ENCODE measurements at regions not wholly inside any gene's neighbourhood (a gene's known extent, or its start where the extent isn't known, plus 50 kb on each side); places are given as distances from the start of the nearest gene placed in this dataset.

GRCh38 chr4:59956366-59956765 is 1243.8 kb upstream of the ADGRL3 start:
- no peaks in the 10 kb centered on the region for H3K4me1 Mint-ChIP-seq (ENCODE audit: unreplicated experiment)
- H3K27me3 Mint-ChIP-seq = no peaks in the 10 kb centered on the region
- no peak for DNase-seq (ENCODE audit: extremely low spot score, unreplicated experiment)
- no peak overlapping the region for H3K4me3 Mint-ChIP-seq
- TF ChIP-seq CTCF (conservative IDR thresholded peaks at IDR 0.05) = no peak
- no peak overlapping the region for H3K27ac Mint-ChIP-seq
- no peaks in the 10 kb centered on the region for H3K9me3 Mint-ChIP-seq
- no peaks in the 10 kb centered on the region for H3K36me3 Mint-ChIP-seq

DNA sequence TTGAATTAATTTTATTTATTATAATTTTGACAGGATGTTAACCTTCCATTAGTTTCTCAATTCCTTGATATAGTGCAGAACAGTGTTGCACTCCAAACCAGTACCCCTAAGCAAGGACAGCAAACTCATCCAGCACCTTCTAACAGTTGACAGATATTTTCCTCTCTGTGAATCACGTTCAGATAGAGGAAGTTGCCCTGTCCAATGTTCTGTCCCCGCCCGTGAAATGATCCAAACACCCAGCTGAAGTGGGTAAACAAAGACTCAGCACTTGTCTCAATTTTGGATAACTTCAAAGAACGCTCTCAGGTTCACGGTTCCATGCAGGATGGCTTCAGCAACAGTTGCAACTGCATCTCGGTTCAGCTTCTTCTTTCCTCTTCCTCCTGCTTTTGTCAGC is 1240.0 kb upstream of the ADGRL3 start:
- Mint-ChIP-seq H3K27ac (no peak overlapping the region), H3K27me3 (no peaks in the 10 kb centered on the region), H3K36me3 (no peaks in the 10 kb centered on the region), H3K4me3 (no peak overlapping the region), H3K9me3 (no peaks in the 10 kb centered on the region), H3K4me1 (ENCODE audit: unreplicated experiment) (no peaks in the 10 kb centered on the region)
- DNase-seq (ENCODE audit: extremely low spot score, unreplicated experiment) = no peak
- no peak for TF ChIP-seq CTCF (conservative IDR thresholded peaks at IDR 0.05)

- no peak overlapping the region for H3K4me3 Mint-ChIP-seq
- no peaks in the 10 kb centered on the region for H3K27me3 Mint-ChIP-seq
- no peak overlapping the region for H3K27ac Mint-ChIP-seq
- DNase-seq (ENCODE audit: extremely low spot score, unreplicated experiment) = no peak
- H3K36me3 Mint-ChIP-seq = no peaks in the 10 kb centered on the region
- no peak for TF ChIP-seq CTCF (conservative IDR thresholded peaks at IDR 0.05)
- no peaks in the 10 kb centered on the region for H3K9me3 Mint-ChIP-seq
- H3K4me1 Mint-ChIP-seq (ENCODE audit: unreplicated experiment) = no peaks in the 10 kb centered on the region
Measured at GRCh38 chr4:59966758-59967157, 1233.4 kb upstream of the ADGRL3 start.

- Mint-ChIP-seq H3K9me3 (no peaks in the 10 kb centered on the region), H3K36me3 (no peaks in the 10 kb centered on the region), H3K4me1 (ENCODE audit: unreplicated experiment) (no peaks in the 10 kb centered on the region), H3K4me3 (no peak overlapping the region), H3K27me3 (no peaks in the 10 kb centered on the region), H3K27ac (no peak overlapping the region)
- DNase-seq (ENCODE audit: extremely low spot score, unreplicated experiment) = no peak
- no peak for TF ChIP-seq CTCF (conservative IDR thresholded peaks at IDR 0.05)
Measured at GRCh38 chr4:59968796-59969195, 1231.3 kb upstream of the ADGRL3 start.

- Mint-ChIP-seq H3K4me1 (ENCODE audit: unreplicated experiment) (no peaks in the 10 kb centered on the region), H3K27me3 (no peaks in the 10 kb centered on the region), H3K27ac (no peak overlapping the region), H3K4me3 (no peak overlapping the region), H3K9me3 (no peaks in the 10 kb centered on the region), H3K36me3 (no peaks in the 10 kb centered on the region)
- DNase-seq (ENCODE audit: extremely low spot score, unreplicated experiment) = no peak
- TF ChIP-seq CTCF (conservative IDR thresholded peaks at IDR 0.05) = no peak
Measured at GRCh38 chr4:59969909-59970308, 1230.2 kb upstream of the ADGRL3 start.

DNA sequence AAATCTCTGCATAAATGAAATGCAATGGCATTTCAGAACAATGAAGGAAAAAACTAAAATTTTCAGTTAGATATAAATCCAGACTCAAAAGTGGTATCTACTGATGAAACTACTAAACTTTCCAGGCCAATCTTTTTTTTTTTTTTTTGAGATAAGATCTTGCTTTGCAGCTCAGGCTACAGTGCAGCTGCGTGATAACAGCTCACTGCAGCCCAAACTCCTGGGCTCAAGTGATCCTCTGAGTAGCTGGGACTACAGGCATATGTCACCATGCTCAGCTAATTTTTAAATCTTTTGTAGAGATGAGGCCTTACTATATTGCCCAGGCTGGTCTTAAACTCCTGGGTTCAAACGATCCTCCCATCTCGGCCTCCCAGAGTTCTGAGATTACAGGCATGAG is 1228.2 kb upstream of the ADGRL3 start:
- H3K4me1 Mint-ChIP-seq (ENCODE audit: unreplicated experiment) = no peaks in the 10 kb centered on the region
- H3K36me3 Mint-ChIP-seq = no peaks in the 10 kb centered on the region
- no peak overlapping the region for H3K4me3 Mint-ChIP-seq
- H3K9me3 Mint-ChIP-seq = no peaks in the 10 kb centered on the region
- TF ChIP-seq CTCF (conservative IDR thresholded peaks at IDR 0.05) = no peak
- H3K27ac Mint-ChIP-seq = no peak overlapping the region
- DNase-seq (ENCODE audit: extremely low spot score, unreplicated experiment) = no peak
- no peaks in the 10 kb centered on the region for H3K27me3 Mint-ChIP-seq

Measured in type B pancreatic cell (in vitro differentiated cells).